Brain pericyte (primary cell): ENCODE measurements at regions not wholly inside any gene's neighbourhood (a gene's known extent, or its start where the extent isn't known, plus 50 kb on each side); places are given as distances from the start of the nearest gene placed in this dataset.
A peak's percentile ranks its signal among the peaks of the same experiment; 100 is the strongest.
"Not testable (repeated sequence)": the region's sequence is repeated elsewhere in the genome, so short reads cannot be mapped to it uniquely, and the experiment has no call there.

ENCODE experiments used
- DNase-seq: peaks from one replicate; pipeline ENCODE4 v3.0.0-alpha.2; 2012; ENCODE audit warnings: low read depth, low spot score

GRCh38 chr16:65392806-65393565, 271.1 kb upstream of the CDH11 start:
- peak; percentile 60 for DNase-seq

- DNase-seq = peak; percentile 64
Measured at GRCh38 chr16:65388592-65388991, 266.7 kb upstream of the CDH11 start.

- DNase-seq = peak; percentile 60
Measured at GRCh38 chr16:65386672-65387071, 264.8 kb upstream of the CDH11 start.

GRCh38 chr16:65384441-65384840, 262.6 kb upstream of the CDH11 start:
- DNase-seq = no peak

GRCh38 chr16:65377195-65377594, 255.3 kb upstream of the CDH11 start:
- DNase-seq = no peak

- DNase-seq = no peak
Measured at GRCh38 chr16:65376601-65377000, 254.7 kb upstream of the CDH11 start.

GRCh38 chr16:65375651-65376050, 253.8 kb upstream of the CDH11 start:
- no peak for DNase-seq

- DNase-seq = no peak
Measured at GRCh38 chr16:65373097-65373496, 251.2 kb upstream of the CDH11 start.

- DNase-seq = no peak
Measured at GRCh38 chr16:65372171-65372570, 250.3 kb upstream of the CDH11 start.

- DNase-seq = no peak
Measured at GRCh38 chr16:65365732-65366715, 244.2 kb upstream of the CDH11 start.

- not testable (repeated sequence) for DNase-seq
Measured at GRCh38 chr16:65356721-65357120, 234.9 kb upstream of the CDH11 start.

GRCh38 chr16:65355706-65356105, 233.8 kb upstream of the CDH11 start:
- DNase-seq = no peak

GRCh38 chr16:65353183-65353582, 231.3 kb upstream of the CDH11 start:
- DNase-seq = no peak

GRCh38 chr16:65349626-65350025, 227.8 kb upstream of the CDH11 start:
- no peak for DNase-seq

GRCh38 chr16:65343556-65343955, 221.7 kb upstream of the CDH11 start:
- DNase-seq = no peak

- no peak for DNase-seq
Measured at GRCh38 chr16:65342231-65342866, 220.5 kb upstream of the CDH11 start.

GRCh38 chr16:65339062-65339461, 217.2 kb upstream of the CDH11 start:
- no peak for DNase-seq

GRCh38 chr16:65336160-65336559, 214.3 kb upstream of the CDH11 start:
- DNase-seq = no peak

GRCh38 chr16:65334081-65334480, 212.2 kb upstream of the CDH11 start:
- DNase-seq = no peak

GRCh38 chr16:65333283-65333682, 211.4 kb upstream of the CDH11 start:
- DNase-seq = no peak

GRCh38 chr16:65327346-65327745, 205.5 kb upstream of the CDH11 start:
- no peak for DNase-seq

GRCh38 chr16:65323655-65324237, 201.9 kb upstream of the CDH11 start:
- DNase-seq = no peak
